ENCODE measurements at regions not wholly inside any gene's neighbourhood (a gene's known extent, or its start where the extent isn't known, plus 50 kb on each side); places are given as distances from the start of the nearest gene placed in this dataset.

- DNase-seq (ENCODE audit: low read depth in 1 of 2, low spot score in 1 of 2): no peak
Observed at GRCh38 chr5:165858118-165858517, 2352.7 kb downstream of the MAT2B start.

- DNase-seq (ENCODE audit: low read depth in 1 of 2, low spot score in 1 of 2): no peak
Observed at GRCh38 chr5:165859251-165859650, 2353.8 kb downstream of the MAT2B start.

- no peak for DNase-seq (ENCODE audit: low read depth in 1 of 2, low spot score in 1 of 2)
Observed at GRCh38 chr5:165863239-165863638, 2357.8 kb downstream of the MAT2B start.

GRCh38 chr5:165871291-165871690 lies 2365.9 kb downstream of the MAT2B start:
- no peak for DNase-seq (ENCODE audit: low read depth in 1 of 2, low spot score in 1 of 2)

- DNase-seq (ENCODE audit: low read depth in 1 of 2, low spot score in 1 of 2): no peak
Observed at GRCh38 chr5:165874851-165875250, 2369.4 kb downstream of the MAT2B start.

- DNase-seq (ENCODE audit: low read depth in 1 of 2, low spot score in 1 of 2): no peak
Observed at GRCh38 chr5:165876538-165876937, 2371.1 kb downstream of the MAT2B start.

GRCh38 chr5:165877475-165877874 lies 2372.1 kb downstream of the MAT2B start:
- DNase-seq (ENCODE audit: low read depth in 1 of 2, low spot score in 1 of 2): no peak

GRCh38 chr5:165881259-165881658 lies 2375.8 kb downstream of the MAT2B start:
- DNase-seq (ENCODE audit: low read depth in 1 of 2, low spot score in 1 of 2): no peak

- DNase-seq (ENCODE audit: low read depth in 1 of 2, low spot score in 1 of 2): no peak
Observed at GRCh38 chr5:165882099-165882498, 2376.7 kb downstream of the MAT2B start.

- no peak for DNase-seq (ENCODE audit: low read depth in 1 of 2, low spot score in 1 of 2)
Observed at GRCh38 chr5:165885623-165886350, 2380.4 kb downstream of the MAT2B start.

GRCh38 chr5:165887147-165887546 lies 2381.7 kb downstream of the MAT2B start:
- no peak for DNase-seq (ENCODE audit: low read depth in 1 of 2, low spot score in 1 of 2)

GRCh38 chr5:165892383-165892782 lies 2387.0 kb downstream of the MAT2B start:
- no peak for DNase-seq (ENCODE audit: low read depth in 1 of 2, low spot score in 1 of 2)

GRCh38 chr5:165894916-165895315 lies 2389.5 kb downstream of the MAT2B start:
- no peak for DNase-seq (ENCODE audit: low read depth in 1 of 2, low spot score in 1 of 2)

GRCh38 chr5:165903835-165904234 lies 2387.6 kb upstream of the WWC1 start:
- no peak for DNase-seq (ENCODE audit: low read depth in 1 of 2, low spot score in 1 of 2)

GRCh38 chr5:165906871-165907270 lies 2384.6 kb upstream of the WWC1 start:
- no peak for DNase-seq (ENCODE audit: low read depth in 1 of 2, low spot score in 1 of 2)

GRCh38 chr5:165913059-165913458 lies 2378.4 kb upstream of the WWC1 start:
- DNase-seq (ENCODE audit: low read depth in 1 of 2, low spot score in 1 of 2): no peak

GRCh38 chr5:165914456-165914855 lies 2377.0 kb upstream of the WWC1 start:
- no peak for DNase-seq (ENCODE audit: low read depth in 1 of 2, low spot score in 1 of 2)

- DNase-seq (ENCODE audit: low read depth in 1 of 2, low spot score in 1 of 2): no peak
Observed at GRCh38 chr5:165919196-165919595, 2372.2 kb upstream of the WWC1 start.

GRCh38 chr5:165920655-165921054 lies 2370.8 kb upstream of the WWC1 start:
- no peak for DNase-seq (ENCODE audit: low read depth in 1 of 2, low spot score in 1 of 2)

- DNase-seq (ENCODE audit: low read depth in 1 of 2, low spot score in 1 of 2): no peak
Observed at GRCh38 chr5:165928971-165929370, 2362.5 kb upstream of the WWC1 start.

GRCh38 chr5:165940541-165940940 lies 2350.9 kb upstream of the WWC1 start:
- no peak for DNase-seq (ENCODE audit: low read depth in 1 of 2, low spot score in 1 of 2)

- no peak for DNase-seq (ENCODE audit: low read depth in 1 of 2, low spot score in 1 of 2)
Observed at GRCh38 chr5:165956854-165957253, 2334.6 kb upstream of the WWC1 start.

- DNase-seq (ENCODE audit: low read depth in 1 of 2, low spot score in 1 of 2): no peak
Observed at GRCh38 chr5:165981671-165982070, 2309.8 kb upstream of the WWC1 start.
